Stimulated activated CD8-positive, alpha-beta memory T cell treated with anti-CD3 and anti-CD28 coated beads, Interleukin-4, amount 100 ng/mL, for 48 hours (primary cell): ENCODE measurements at regions not wholly inside any gene's neighbourhood (a gene's known extent, or its start where the extent isn't known, plus 50 kb on each side); places are given as distances from the start of the nearest gene placed in this dataset.
"Not testable (repeated sequence)": the region's sequence is repeated elsewhere in the genome, so short reads cannot be mapped to it uniquely, and the experiment has no call there.

Experiments used
- DNase-seq: peaks from one replicate; pipeline ENCODE4 v3.0.0-alpha.2; 2020

- no peak for DNase-seq
Measured at GRCh38 chr18:71036783-71037182, 747.9 kb downstream of the SOCS6 start.

GRCh38 chr18:71031296-71032191, 742.7 kb downstream of the SOCS6 start:
- DNase-seq: not testable (repeated sequence)

DNA sequence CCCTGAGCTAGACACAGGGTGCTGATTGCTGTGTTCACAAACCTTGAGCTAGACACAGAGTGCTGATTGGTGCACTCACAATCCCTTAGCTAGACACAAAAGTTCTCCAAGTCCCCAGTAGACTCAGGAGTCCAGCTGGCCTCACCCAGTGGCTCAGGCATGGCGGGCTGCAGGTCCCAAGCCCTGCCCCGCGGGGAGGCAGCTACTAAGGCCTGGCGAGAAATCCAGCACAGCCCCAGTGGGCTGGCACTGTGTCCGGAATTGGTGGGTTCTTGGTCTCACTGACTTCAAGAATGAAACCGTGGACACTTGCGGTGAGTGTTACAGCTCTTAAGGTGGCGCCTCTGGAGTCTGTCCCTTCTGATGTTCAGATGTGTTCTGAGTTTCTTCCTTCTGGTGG, 741.2 kb downstream of the SOCS6 start:
- not testable (repeated sequence) for DNase-seq

DNA sequence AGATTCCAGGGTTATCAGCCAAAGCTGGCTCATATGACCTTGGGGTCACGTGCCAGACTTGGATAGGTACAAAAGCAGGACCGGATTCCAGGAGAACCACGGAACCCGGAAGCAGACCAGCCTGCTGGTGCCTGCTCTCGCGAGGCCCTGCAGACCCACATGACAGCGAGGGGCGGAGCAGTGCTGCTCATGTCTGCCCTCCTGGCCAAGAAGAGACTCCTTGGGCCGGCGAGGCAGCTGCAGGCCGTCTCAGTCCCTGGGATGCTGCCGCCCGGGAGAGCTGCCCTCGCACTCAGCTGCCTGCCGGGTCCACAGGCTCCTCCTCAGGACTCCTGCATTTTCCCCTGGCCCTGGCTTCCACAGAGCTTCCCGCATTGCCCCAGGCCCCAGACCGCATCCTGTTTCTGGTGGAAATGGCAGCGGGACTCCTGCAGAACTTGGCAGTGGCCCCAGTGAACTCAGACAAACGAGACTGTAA, 739.5 kb downstream of the SOCS6 start:
- DNase-seq: no peak

- no peak for DNase-seq
Measured at GRCh38 chr18:71027531-71027930, 738.7 kb downstream of the SOCS6 start.

DNA sequence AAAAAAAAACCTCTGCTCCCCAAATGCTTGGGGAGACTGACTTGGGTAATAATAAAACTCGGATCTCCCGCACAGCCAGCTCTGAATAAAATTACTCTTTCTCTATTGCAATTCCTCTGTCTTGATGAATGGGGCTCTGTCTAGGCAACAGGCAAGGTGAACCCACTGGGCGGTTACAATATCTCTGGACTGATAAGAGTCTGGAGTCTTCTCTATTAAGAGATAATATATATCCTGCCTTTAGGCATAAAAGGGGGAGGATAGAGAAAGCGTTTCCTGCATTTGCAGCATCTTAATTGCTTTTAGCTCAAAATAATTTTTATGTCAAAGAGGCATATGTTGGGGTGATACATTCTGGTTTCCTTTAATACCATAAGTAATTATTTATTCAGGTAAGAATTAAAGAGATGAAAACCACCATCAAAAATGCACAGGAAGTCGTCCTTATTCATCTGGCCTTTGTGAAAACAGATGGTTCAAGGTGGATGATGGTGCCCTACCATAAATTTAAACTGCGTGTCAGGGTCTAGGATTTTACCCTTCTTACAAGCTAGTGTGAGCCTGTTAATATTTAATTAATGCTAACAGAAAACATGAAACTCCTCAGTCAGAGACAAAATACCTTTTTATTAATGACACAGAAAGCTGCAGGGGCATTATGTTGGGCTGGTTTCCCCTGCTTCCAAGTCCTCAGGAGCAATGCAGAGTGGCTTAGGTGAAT, 736.8 kb downstream of the SOCS6 start:
- DNase-seq: no peak

GRCh38 chr18:71022389-71022788, 733.5 kb downstream of the SOCS6 start:
- no peak for DNase-seq

- no peak for DNase-seq
Measured at GRCh38 chr18:71021030-71021362, 732.2 kb downstream of the SOCS6 start.

GRCh38 chr18:71020342-71021029, 731.6 kb downstream of the SOCS6 start:
- no peak for DNase-seq

DNA sequence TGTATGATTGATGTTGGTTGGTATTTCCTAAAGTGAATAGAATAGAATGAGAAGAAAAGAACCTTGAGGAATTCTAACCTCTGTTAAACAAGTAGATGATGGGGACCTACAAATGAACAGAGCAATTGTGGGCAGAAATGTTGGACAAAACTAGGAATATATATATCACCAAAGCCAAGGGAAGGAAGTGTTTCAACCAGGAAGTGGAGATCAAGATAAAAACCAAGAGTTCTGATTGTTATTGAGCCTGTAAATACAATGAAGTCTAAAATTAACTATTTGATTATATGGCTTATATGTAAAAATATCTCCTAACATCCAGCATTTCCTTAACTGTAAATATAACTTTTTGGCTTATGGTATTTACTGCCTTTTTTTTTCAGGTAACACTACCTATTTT, 730.0 kb downstream of the SOCS6 start:
- no peak for DNase-seq

- no peak for DNase-seq
Measured at GRCh38 chr18:71012789-71013188, 723.9 kb downstream of the SOCS6 start.

GRCh38 chr18:71011389-71011788, 722.5 kb downstream of the SOCS6 start:
- DNase-seq: no peak

GRCh38 chr18:71008257-71008656, 719.4 kb downstream of the SOCS6 start:
- no peak for DNase-seq

DNA sequence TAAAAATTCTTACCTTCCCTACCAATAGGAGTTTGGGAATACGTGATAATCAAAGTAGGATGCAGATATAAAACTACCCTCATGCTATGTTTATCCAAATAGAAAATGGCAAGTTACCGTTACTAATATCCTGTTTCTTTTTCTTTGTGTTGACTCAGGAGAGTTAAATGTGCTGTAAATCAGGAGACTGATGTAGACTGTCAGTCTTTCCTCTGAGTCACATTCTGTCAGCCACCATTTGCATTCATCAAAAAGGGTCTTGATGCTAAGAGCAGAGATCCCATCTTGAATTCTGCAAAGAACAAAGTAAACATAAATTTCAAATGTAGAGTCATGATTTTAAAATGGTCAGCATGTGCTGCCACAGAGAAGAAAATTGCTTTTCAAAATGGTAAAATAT, 712.8 kb downstream of the SOCS6 start:
- no peak for DNase-seq

DNA sequence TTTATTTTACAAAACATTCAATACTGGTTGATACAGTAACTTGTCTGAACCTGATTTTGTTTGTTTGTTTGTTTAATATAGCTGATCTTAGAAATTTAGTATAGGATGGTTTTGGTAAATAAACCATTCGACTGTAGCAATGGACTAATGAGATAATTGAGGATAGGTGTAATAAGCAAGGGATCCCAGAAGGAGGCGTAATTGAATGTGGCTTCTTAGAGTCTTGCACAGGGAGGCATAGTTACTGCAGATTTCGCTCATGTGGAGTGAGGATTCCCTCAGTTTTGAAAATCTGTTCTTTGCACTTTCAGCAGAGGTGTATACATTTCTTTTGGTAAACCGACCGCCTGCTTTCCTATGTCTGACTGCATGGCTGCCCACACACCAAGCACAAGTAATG, 709.6 kb downstream of the SOCS6 start:
- DNase-seq: no peak

DNA sequence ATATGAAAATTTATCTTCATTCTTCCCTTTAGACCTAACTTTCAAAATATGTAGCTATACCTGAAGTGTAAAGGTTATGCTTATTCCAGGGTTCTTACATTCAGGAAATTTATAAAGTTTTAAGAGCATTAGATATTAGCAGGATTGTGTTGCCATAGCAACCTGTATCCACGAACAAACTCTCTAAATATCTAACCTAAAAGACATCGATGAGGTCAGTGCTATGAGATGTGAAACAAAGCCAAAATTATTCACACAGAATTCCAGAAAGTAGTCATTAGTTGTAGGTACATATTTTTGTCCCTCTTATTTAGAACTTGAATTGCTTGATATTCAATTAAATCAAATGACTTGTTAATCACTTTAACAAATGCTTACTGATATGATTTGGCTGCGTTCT, 705.3 kb downstream of the SOCS6 start:
- no peak for DNase-seq

- DNase-seq: no peak
Measured at GRCh38 chr18:70991577-70991976, 702.7 kb downstream of the SOCS6 start.

GRCh38 chr18:70985948-70986347, 697.1 kb downstream of the SOCS6 start:
- no peak for DNase-seq

DNA sequence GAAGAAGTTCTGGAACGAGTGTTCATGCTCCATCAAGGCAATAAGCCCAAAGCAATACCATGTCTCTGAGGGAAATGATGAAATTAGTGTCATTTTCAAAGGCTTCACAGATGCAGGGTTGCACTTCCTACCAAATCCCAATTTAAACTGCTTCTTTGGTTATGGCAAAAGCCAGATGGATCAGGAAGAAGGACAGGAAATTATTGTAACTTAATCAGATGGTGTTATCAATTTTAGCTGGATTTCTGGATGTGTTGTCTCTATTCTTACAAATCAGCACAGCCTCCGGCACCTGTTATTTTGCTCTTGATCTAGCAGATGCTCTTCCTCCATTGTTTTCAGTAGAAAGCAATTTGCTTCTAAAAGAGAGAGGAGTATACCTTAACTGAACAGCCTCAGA, 693.4 kb downstream of the SOCS6 start:
- no peak for DNase-seq

DNA sequence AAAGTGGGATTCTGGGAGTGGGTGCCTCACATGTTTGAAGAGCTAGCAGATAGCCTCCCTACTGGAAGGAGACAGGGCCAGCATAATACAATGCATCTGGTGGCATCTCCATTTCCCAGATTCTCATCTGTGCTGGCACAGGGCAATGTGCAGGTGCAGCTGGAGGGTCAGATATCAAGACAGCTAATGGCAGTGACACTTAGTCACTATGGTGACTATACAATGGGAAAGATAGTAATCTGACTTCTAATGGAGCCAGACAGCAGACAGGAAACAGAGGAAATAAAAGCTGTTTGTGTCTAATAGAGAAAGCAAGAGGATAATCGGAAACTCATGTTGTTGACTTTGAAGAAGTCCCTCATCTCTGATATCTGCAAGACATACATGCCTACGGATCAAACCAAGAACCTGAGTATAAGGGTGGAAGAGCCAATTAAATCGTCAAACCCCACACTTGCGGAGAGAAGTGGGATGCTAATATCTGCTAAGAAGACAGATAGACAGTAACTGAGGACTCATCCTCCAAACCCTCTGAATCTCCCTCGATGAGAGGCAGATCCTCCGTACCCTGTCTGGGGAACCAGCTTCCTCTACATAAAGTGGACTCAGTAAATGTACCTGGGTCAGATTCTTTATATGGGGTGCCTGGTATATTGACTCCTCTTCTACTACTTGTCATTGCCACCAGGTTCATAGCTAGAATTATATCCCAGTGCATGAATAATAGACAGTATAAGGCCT, 692.7 kb downstream of the SOCS6 start:
- DNase-seq: no peak

DNA sequence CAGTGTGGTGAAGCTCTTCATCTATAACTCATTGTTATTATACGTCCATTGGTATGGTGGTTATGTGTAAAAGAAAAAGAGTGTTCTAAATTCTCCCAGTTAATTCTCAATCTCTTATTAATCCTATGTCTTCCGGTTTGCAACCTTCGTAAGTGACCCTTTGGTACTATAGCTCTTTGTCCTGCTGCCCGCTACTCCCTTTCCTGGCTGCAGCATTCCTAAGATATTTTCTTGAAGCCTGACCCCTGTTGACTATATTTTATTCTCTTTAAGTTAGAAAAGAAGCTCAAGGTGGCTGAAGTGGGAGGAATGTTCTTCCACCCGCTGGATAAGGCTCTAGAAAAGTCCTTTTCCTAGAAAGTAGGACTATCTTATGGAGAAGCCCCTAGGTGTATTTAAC, 684.8 kb downstream of the SOCS6 start:
- DNase-seq: no peak

GRCh38 chr18:70966419-70966818, 677.6 kb downstream of the SOCS6 start:
- DNase-seq: no peak

DNA sequence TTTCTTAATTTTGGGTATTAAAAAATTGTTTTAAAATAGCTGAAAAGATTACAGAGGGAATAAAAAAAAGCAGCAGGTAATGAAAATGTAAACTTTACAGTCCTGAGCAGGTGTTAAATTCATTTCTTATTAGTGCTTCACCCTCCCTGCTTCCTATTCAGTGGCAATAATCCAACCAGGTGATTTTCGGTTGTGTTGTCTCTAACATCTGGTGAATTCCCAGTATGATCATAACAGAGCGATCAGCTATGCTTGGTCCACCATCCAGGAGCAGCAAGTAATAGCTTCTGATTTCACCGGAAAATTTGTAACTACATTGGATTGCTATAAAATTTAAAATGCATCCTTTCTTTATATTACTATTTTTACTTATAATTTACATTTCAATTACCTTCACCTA, 673.1 kb downstream of the SOCS6 start:
- no peak for DNase-seq
